HG03457 (cell line): ENCODE measurements at regions not wholly inside any gene's neighbourhood (a gene's known extent, or its start where the extent isn't known, plus 50 kb on each side); places are given as distances from the start of the nearest gene placed in this dataset.
A peak's percentile ranks its signal among the peaks of the same experiment; 100 is the strongest.

Experiments used
- ATAC-seq: cut with Tn5 transposase; IDR thresholded peaks from one replicate; pipeline ENCODE4 v1.9.1; 2021; ENCODE audit warnings: moderate number of reproducible peaks; ENCODE audit not compliant: unreplicated experiment

GRCh38 chr1:208537198-208537597, 293.0 kb upstream of the PLXNA2 start:
- ATAC-seq, result no peak

DNA sequence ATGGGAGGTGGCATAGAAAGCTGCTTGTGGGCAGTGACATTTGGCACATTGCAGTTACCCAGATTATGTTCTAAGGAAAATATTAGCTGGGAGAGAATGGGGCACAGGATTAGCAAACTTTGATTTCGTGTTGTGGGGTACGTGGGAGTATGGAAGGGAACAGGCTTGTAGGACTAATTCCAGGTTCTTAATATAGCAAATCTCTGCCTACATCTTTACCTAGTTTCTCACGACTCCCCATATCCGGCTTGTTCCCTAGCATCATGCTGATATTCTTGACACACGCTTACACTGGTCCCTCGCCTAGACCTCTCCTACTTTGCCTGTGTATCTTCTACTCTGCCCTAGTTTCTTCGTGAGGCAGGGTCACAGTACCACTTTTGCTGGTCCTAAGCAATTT, 293.9 kb upstream of the PLXNA2 start:
- ATAC-seq, result no peak

DNA sequence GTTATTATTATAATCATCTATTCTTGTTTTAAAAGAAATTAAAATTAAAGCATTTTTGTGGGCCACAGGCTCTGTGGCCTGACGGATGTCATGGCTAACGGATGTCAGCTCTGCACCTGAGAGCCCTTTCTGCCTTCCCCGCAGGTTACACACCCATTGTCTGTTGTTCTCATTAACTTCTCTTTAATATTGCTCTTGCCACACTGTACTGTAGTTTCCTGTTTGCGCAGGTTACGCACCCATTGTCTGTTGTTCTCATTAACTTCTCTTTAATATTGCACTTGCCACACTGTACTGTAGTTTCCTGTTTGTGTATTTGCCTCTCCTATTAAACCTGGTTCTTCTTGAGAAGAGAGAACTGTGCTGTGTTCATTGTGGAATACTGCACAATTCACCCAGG, 294.4 kb upstream of the PLXNA2 start:
- no peak for ATAC-seq

GRCh38 chr1:208540724-208541123, 296.5 kb upstream of the PLXNA2 start:
- no peak for ATAC-seq

DNA sequence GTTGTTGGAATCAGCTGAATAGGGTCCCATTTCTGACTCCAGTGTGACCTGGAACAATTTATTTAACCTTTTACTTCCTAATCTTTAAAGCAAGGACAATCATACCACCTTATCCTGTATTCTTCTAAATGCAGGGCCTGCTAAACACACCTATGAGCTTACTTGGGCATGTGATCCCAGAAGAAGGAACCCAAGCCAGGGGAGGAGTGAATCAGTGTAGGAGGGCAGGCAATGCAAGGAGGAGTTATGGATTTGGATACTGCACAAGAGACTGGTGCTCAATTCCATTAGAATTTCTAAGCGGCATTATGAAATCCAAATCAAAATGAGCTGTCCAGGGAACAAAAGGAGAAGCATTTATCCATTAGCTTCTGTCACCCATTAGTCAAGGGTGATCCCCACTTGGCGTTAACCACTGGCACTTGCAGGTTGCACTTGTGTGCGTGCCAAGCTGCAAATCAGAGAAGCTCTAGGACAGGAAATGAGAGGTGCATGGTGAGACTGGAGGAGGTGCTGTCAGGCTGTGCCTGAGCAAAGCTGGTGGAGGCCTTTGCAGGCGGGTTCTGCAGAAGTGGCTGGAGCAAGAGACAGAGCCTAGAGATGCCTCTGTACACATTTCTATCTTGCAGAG, 297.2 kb upstream of the PLXNA2 start:
- ATAC-seq, result no peak

GRCh38 chr1:208542309-208542708, 298.1 kb upstream of the PLXNA2 start:
- no peak for ATAC-seq

DNA sequence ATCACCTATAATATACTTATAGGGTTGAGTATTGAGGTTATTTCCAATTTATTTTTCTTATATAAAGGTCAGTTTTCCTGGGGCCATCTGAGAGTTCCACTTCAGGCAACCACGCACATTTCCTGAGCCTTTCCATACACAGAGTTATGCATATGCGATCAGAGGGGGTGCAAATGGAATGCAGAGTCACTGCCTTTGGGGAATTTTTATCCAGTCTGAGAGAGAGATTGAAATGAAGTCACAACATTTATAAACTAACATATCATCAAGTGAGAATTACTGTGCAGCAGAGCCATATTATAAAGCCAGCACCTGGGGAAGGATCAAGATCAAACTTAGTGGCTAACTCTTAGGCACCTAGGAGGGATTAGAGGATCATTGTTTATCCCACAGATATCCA, 299.9 kb upstream of the PLXNA2 start:
- no peak for ATAC-seq

DNA sequence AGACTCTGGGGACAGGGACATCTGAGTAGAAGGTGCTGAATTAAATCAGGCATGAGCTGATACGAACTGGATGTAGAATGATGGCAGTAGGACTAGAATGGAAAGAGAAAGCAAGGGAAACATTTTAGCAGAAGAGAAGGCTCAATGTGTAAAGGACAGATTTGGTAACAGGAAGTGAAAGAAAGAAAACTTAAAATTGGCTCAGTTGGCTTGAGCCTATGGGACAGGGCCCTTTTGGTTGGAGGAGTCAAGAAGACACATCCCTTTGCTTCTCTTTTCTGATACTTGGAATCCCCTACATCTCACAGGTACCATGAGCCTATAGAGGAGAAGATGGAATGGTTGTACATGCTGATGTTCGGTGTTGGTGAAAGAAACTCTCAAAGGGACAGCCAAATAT, 300.6 kb upstream of the PLXNA2 start:
- ATAC-seq, result peak; percentile 65

DNA sequence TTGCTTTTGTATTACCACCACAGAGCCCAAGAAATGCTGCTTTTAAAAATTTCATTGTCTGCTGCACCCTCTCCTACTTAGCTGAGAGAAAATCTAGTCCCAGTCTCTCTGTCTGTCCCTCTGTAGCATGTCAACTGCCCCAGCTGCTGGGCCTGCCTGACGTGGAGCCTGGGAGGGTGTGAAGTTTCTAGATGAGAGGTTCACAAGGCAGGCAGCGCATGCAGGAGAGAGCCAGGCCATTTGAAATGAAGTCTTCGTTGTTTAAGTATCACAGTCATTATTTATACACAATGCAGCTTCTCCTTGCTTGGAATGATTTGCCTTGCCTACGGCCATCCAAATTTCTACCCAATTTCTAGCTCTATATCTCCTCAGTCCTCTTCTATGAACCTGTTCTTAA, 306.8 kb upstream of the PLXNA2 start:
- no peak for ATAC-seq

DNA sequence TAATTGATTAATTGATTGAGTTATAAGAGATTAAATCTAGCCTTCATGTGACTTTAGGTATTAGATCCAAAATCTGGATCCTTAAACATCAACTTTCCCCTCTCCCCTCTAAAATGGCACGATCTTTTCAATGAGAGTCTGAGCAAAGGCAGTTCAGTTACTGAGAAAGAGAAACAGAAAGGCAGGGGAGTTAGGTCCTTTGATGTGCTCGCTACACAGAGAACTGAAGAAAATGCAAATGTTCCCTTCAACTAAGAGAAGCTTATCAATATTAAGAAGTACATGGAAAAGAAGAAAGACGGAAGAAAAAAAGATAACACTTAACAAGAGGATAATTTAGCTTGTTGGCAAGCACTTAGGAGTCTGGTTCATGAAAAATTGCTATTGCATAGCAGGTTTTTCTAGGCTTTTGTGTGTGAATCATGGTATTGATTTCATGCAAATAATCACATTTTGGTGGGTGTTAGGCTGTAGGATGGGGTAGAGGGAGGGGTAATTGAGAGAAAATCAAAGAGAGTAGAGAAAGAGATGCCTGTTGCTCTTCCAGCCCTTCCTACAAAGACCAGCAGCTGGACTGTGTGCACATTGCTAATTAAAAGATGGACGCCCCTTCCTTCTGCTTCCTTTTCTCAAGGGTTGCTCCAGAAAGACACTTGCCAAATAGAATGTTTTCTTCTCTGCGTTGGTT, 307.6 kb upstream of the PLXNA2 start:
- no peak for ATAC-seq

DNA sequence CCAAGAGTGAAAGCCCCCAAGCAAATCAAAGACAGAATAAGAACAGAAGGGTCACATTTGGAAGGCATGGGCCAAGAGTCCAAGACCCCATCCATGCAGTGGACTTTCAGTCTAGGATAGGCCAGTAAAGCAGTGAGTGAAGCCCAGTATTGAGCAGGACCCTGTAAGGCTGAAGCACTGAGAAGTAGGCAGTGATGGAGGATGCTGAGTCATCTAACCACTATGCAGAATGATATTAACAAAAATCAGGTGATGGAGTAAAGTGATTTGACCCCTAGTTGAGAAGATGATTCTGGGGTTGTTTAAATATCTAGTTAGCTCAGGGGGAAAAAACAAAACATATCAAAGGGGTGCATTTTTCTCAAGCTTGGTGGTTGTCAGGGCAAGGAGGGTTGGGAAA, 308.7 kb upstream of the PLXNA2 start:
- no peak for ATAC-seq

GRCh38 chr1:208556461-208556860, 312.3 kb upstream of the PLXNA2 start:
- no peak for ATAC-seq

DNA sequence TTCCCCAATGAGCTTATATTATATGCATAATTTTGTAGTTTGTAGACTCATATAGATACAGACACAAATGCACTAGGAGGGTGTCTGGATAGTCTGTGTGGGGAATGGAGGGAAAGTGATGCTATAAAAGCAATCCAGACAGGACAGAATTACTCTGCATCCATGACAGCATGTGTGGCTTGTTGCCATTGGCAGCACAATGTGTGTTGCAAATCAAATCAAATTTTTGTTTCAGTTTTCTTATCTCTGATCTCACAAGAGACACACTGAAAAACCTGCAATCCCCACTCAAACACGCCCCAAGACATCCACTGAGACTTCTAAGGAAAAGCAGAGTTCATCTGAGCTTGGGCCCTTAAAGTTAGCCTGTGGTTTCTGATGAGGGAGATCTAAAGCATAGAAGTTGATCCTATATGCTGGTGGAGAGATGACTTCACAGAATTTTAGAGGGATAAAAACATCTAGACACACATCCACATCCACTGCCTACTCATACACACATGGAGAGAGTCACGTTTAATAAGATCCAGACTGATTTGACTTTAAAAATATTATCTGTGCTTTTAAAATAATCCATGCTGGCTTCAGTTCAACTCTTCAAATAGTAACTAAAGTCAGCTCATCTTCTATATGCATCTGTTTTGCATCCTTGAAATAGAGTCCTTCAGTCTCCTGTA, 313.0 kb upstream of the PLXNA2 start:
- no peak for ATAC-seq

DNA sequence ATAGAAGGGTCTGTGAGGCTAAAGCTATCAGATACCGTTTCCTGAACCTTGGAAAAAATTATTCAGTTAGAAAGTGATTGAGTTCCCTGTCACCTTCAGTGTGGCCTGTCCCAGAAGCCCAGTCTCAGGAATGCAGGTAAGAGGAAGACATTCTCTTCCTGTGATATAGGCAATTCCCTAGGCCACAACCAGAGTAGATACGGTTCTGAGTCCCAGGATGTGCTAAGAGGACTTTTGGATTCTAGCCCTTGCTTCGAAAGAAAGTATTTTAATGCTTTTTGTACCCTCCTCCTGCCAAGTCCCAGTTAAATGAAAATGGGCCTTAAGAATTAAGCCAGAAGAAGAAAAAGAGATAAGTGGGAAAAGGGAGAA, 313.5 kb upstream of the PLXNA2 start:
- no peak for ATAC-seq

DNA sequence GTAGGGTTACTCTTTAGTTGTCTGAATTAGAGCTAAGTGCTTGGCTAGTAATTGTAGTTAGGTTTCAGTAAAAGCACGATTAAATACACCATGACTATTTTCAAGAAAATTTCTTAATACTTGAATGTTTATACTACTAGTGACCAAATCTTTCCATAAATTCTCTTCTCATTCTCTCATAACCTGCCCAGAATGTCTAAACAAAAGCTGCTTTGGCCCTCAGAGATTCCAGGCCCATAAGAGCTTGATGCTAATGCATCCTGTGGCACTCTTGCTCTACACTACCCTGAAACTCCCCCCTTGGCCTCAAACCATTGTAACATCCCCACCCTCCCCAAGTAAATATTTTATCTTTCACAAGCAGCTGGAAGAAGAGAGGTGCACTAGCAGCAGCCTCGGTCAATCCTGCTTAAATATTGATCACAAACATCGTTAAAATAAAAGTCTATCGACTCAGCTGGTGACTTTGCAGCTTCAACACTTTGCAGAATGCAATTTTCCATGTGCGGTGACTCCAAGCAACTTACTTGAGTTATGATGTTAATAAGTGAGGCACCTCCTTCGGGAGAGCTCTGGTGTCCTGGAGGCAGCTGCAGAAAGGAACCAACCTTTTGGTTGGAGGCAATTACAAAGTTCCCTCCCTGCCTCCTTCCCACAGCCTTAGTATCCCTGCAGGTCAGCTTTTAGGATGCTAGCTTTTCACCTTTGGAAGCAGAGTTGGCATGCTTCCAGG, 315.6 kb upstream of the PLXNA2 start:
- ATAC-seq, result no peak

GRCh38 chr1:208562151-208562960, 318.2 kb upstream of the PLXNA2 start:
- ATAC-seq, result no peak

DNA sequence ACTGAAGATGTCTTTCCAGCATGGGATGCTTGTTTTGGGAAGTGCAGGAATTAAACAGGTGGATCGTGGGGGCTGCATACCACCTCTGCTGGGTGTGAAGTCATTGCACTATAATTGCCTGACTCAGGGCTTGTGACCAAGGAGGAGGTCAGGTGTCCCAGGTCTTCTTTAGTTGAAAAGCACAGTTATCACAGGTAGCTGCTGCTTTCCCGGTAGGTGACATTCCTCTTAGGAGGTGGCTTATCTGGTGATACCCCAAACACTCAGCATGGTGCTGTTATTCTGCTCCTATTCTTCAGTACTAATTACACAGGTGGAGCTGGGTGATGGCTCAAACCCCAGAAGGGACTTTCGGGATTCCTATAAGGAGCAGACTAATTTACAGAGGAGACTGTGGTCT, 320.3 kb upstream of the PLXNA2 start:
- ATAC-seq, result no peak

GRCh38 chr1:208565756-208566440, 321.7 kb upstream of the PLXNA2 start:
- no peak for ATAC-seq

GRCh38 chr1:208569181-208569580, 325.0 kb upstream of the PLXNA2 start:
- no peak for ATAC-seq

- no peak for ATAC-seq
Measured at GRCh38 chr1:208570362-208570761, 326.2 kb upstream of the PLXNA2 start.
